PC-9 (cell line): ENCODE measurements at regions not wholly inside any gene's neighbourhood (a gene's known extent, or its start where the extent isn't known, plus 50 kb on each side); places are given as distances from the start of the nearest gene placed in this dataset.

Source experiments
- BruUV-seq: library from RNA; stranded (reverse); fragments of 400-500 nt; replicated peaks from 2 replicates; lab custom pipeline; 2021; lab: Mats Ljungman, UMichigan
- CTCF ChIA-PET: fragments of 300-600 bp; sonication (Branson Sonifier 250); formaldehyde crosslinking; loops from one replicate; lab custom pipeline; 2022; ENCODE audit warnings: antibody characterized with exemption; lab: Charles Lee
- POLR2A ChIA-PET: fragments of 300-600 bp; sonication (Branson Sonifier 250); formaldehyde crosslinking; loops from one replicate; lab custom pipeline; 2022; ENCODE audit warnings: antibody characterized with exemption; ENCODE audit not compliant: unreplicated experiment; lab: Charles Lee
- DNase-seq, 2 experiments: peaks; one replicate each; pipeline versions ENCODE4 v3.0.0 to v3.0.0-alpha.2; 2015 to 2022; ENCODE audit warnings: mixed read lengths in 1 of 2
- H2AFZ ChIP-seq: fragments of 200-600 bp; sonication (generic); 2 replicates; pipeline ENCODE4 v1.8.1; 2017; ENCODE audit warnings: antibody characterized with exemption
- H3F3A ChIP-seq: fragments of 200-600 bp; sonication (generic); 2 replicates; pipeline ENCODE4 v1.8.1; 2017; ENCODE audit warnings: antibody characterized with exemption, mild to moderate bottlenecking, low read depth; ENCODE audit not compliant: insufficient read depth
- H3K27ac ChIP-seq: fragments of 200-600 bp; sonication (generic); 2 replicates; pipeline ENCODE4 v1.6.1; 2016; ENCODE audit warnings: mixed run types
- H3K27me3 ChIP-seq: fragments of 200-600 bp; sonication (generic); 2 replicates; pipeline ENCODE4 v1.6.1; 2016; ENCODE audit warnings: low read depth, mixed run types; ENCODE audit not compliant: insufficient read depth
- H3K36me3 ChIP-seq: fragments of 200-600 bp; sonication (generic); 2 replicates; pipeline ENCODE4 v1.6.1; 2016; ENCODE audit warnings: low read depth, mixed run types
- H3K4me1 ChIP-seq: fragments of 200-600 bp; sonication (generic); replicated peaks from 2 replicates; pipeline ENCODE4 v1.6.1; 2016; ENCODE audit warnings: mixed run types; ENCODE audit not compliant: insufficient read depth
- H3K4me2 ChIP-seq: fragments of 200-600 bp; sonication (generic); 2 replicates; pipeline ENCODE4 v1.6.1; 2017; ENCODE audit warnings: mixed run types
- H3K4me3 ChIP-seq: fragments of 200-600 bp; sonication (generic); 2 replicates; pipeline ENCODE4 v1.6.1; 2016; ENCODE audit warnings: mixed run types
- H3K79me2 ChIP-seq: fragments of 200-600 bp; sonication (generic); 2 replicates; pipeline ENCODE4 v1.6.1; 2017; ENCODE audit warnings: low read depth, mixed run types
- H3K9me2 ChIP-seq: fragments of 200-600 bp; sonication (generic); 2 replicates; pipeline ENCODE4 v1.8.1; 2017; ENCODE audit warnings: mild to moderate bottlenecking; ENCODE audit not compliant: insufficient read depth
- H3K9me3 ChIP-seq: fragments of 200-600 bp; sonication (generic); 2 replicates; pipeline ENCODE4 v1.8.1; 2016; ENCODE audit warnings: low read depth; ENCODE audit not compliant: insufficient read depth
- H4K20me1 ChIP-seq: fragments of 200-600 bp; sonication (generic); 2 replicates; pipeline ENCODE4 v1.8.1; 2017; ENCODE audit not compliant: insufficient read depth
- CTCF ChIP-seq: fragments of 200-600 bp; sonication (generic); conservative IDR thresholded peaks from 2 replicates; pipeline ENCODE4 v1.6.1; 2017; ENCODE audit warnings: mixed run types, antibody characterized with exemption, mild to moderate bottlenecking, moderate library complexity
- EZH2 ChIP-seq: fragments of 200-600 bp; sonication (generic); IDR thresholded peaks from 2 replicates; pipeline ENCODE4 v1.8.0; 2017; ENCODE audit warnings: antibody characterized with exemption, low read depth
- intact Hi-C: fragments of 100-400 bp; cut with micrococcal nuclease; formaldehyde crosslinking; loops from one replicate; pipeline ENCODE4 v1.10.0; 2022; ENCODE audit not compliant: unreplicated experiment

GRCh38 chr3:30083315-30083714 lies 523.1 kb upstream of the TGFBR2 start:
- H3K27ac ChIP-seq = no peak overlapping the region
- H2AFZ ChIP-seq = no peak overlapping the region
- H4K20me1 ChIP-seq = no peaks in the 10 kb centered on the region
- H3K27me3 ChIP-seq = no peaks in the 10 kb centered on the region
- no peaks in the 10 kb centered on the region for H3K4me1 ChIP-seq
- ChIA-PET CTCF (no interaction called here), POLR2A (no interaction called here)
- H3K4me2 ChIP-seq = no peak overlapping the region
- no peak overlapping the region for H3K4me3 ChIP-seq
- intact Hi-C loops = no loop called here
- H3K36me3 ChIP-seq = no peaks in the 10 kb centered on the region
- no TSS peak for BruUV-seq
- H3K79me2 ChIP-seq = no peaks in the 10 kb centered on the region
- H3K9me3 ChIP-seq = no peaks in the 10 kb centered on the region
- no peaks in the 10 kb centered on the region for H3F3A ChIP-seq
- no peaks in the 10 kb centered on the region for H3K9me2 ChIP-seq
- TF ChIP-seq EZH2 (no peak), CTCF (no peak)
- no peak for DNase-seq

- H3K9me3 ChIP-seq = no peaks in the 10 kb centered on the region
- no peak overlapping the region for H2AFZ ChIP-seq
- no peak overlapping the region for H3K4me2 ChIP-seq
- H3K9me2 ChIP-seq = no peaks in the 10 kb centered on the region
- intact Hi-C loops = no loop called here
- no peak overlapping the region for H3K27ac ChIP-seq
- H3K4me1 ChIP-seq = no peaks in the 10 kb centered on the region
- H3K4me3 ChIP-seq = no peak overlapping the region
- H3K79me2 ChIP-seq = no peaks in the 10 kb centered on the region
- no peaks in the 10 kb centered on the region for H3K36me3 ChIP-seq
- ChIA-PET CTCF (no interaction called here), POLR2A (no interaction called here)
- DNase-seq = no peak
- no peaks in the 10 kb centered on the region for H3F3A ChIP-seq
- TF ChIP-seq CTCF (no peak), EZH2 (no peak)
- no peaks in the 10 kb centered on the region for H4K20me1 ChIP-seq
- H3K27me3 ChIP-seq = no peaks in the 10 kb centered on the region
- no TSS peak for BruUV-seq
These were observed 522.1 kb upstream of the TGFBR2 start for GRCh38 chr3:30084316-30084715.

GRCh38 chr3:30084971-30085403 lies 521.4 kb upstream of the TGFBR2 start:
- H3K27ac ChIP-seq = no peak overlapping the region
- H4K20me1 ChIP-seq = no peaks in the 10 kb centered on the region
- H3F3A ChIP-seq = no peaks in the 10 kb centered on the region
- H3K79me2 ChIP-seq = no peaks in the 10 kb centered on the region
- BruUV-seq = no TSS peak
- TF ChIP-seq CTCF = no peak
- no peak for TF ChIP-seq EZH2
- DNase-seq = no peak
- no peak overlapping the region for H2AFZ ChIP-seq
- ChIA-PET POLR2A (no interaction called here), CTCF (no interaction called here)
- no peaks in the 10 kb centered on the region for H3K36me3 ChIP-seq
- H3K9me3 ChIP-seq = no peaks in the 10 kb centered on the region
- intact Hi-C loops = no loop called here
- no peaks in the 10 kb centered on the region for H3K4me1 ChIP-seq
- H3K4me2 ChIP-seq = no peak overlapping the region
- no peak overlapping the region for H3K4me3 ChIP-seq
- no peaks in the 10 kb centered on the region for H3K9me2 ChIP-seq
- no peaks in the 10 kb centered on the region for H3K27me3 ChIP-seq
